ENCODE measurements at regions not wholly inside any gene's neighbourhood (a gene's known extent, or its start where the extent isn't known, plus 50 kb on each side); places are given as distances from the start of the nearest gene placed in this dataset.

DNA sequence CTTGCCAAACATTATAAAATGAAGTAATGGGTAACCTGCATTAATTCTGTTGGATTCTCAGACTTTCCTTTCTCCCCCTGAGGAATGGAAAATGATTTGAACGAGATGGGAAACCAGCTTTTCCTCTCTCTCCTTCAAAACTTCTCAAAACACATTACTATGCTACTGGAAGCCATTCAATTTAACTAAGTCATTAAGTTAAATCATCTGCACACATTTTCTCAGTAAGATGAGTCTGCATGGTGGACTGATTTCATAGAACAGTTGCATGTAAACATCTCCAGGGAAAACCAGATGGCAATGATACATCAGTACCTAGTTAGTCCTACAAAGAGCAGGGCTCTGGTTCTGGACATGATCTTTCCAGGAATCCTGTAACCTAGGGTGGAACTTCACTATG, 59.9 kb downstream of the BMP4 start:
- H3K23ac ChIP-seq (ENCODE audit: low read length), result no peak overlapping the region
- no peaks in the 10 kb centered on the region for H3K4me1 ChIP-seq (ENCODE audit: control insufficient read depth in 1 of 2, insufficient read depth in 2 of 2, low read length in 2 of 2)
- WGBS (ENCODE audit: extremely low coverage, insufficient coverage, insufficient read length), result no CpG with 5 or more reads among the region's 1 CpG
- H3K79me2 ChIP-seq (ENCODE audit: control insufficient read depth, insufficient read depth, low read length, poor library complexity), result no peaks in the 10 kb centered on the region
- no peak overlapping the region for H4K91ac ChIP-seq (ENCODE audit: low read depth, low read length)
- H3K79me1 ChIP-seq (ENCODE audit: low read length), result no peaks in the 10 kb centered on the region
- no peak overlapping the region for H3K4me3 ChIP-seq (ENCODE audit: low read depth, low read length)
- no peak overlapping the region for H2AFZ ChIP-seq (ENCODE audit: insufficient read depth, low read length, poor library complexity)
- H2BK5ac ChIP-seq (ENCODE audit: low read depth, low read length, poor library complexity), result no peak overlapping the region
- no peak overlapping the region for H4K8ac ChIP-seq (ENCODE audit: low read depth, low read length)
- H3K18ac ChIP-seq (ENCODE audit: low read length), result no peak overlapping the region
- no peak overlapping the region for H2BK12ac ChIP-seq (ENCODE audit: low read length)
- H3K36me3 ChIP-seq (ENCODE audit: control insufficient read depth in 1 of 2, insufficient read depth in 2 of 2, low read length in 2 of 2), result no peaks in the 10 kb centered on the region
- H3K4me2 ChIP-seq (ENCODE audit: low read length), result no peak overlapping the region
- H3K4ac ChIP-seq (ENCODE audit: low read depth, low read length), result no peak overlapping the region
- no peak for DNase-seq
- no peak overlapping the region for H4K12ac ChIP-seq (ENCODE audit: low read depth, low read length)
- H3K27ac ChIP-seq (ENCODE audit: low read depth, low read length), result no peak overlapping the region
- H3K14ac ChIP-seq (ENCODE audit: low read length), result no peak overlapping the region
- H2AK5ac ChIP-seq (ENCODE audit: low read length), result no peak overlapping the region
- H3K9ac ChIP-seq (ENCODE audit: low read length), result no peak overlapping the region
- no peaks in the 10 kb centered on the region for H3K27me3 ChIP-seq (ENCODE audit: insufficient read depth, low read length)
- no peak overlapping the region for H2BK120ac ChIP-seq (ENCODE audit: insufficient read depth, low read length, poor library complexity)
- no peaks in the 10 kb centered on the region for H3K9me3 ChIP-seq (ENCODE audit: insufficient read depth, low read depth, low read length)

DNA sequence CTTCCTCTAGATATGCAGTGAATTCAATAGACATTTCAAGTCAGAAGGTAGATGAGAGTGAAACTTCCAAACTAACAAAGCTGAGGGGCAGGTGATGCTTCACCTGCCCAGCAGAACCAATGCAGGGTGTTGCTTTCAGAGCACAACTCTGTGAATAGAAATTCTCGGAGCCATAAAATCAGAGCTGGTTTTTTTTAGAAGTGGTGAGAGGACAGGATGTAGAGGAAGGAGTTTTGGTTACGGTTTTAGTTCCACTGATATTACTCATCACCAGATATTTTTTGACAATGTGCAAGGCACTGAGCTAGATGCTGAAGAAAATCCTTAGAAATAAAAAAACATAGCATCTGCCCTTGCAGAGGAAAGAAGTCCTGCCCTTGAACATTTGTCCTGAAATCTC, 62.2 kb downstream of the BMP4 start:
- peaks cover 4 to 5% of the 10 kb centered on the region in 2 experiments for H3K4me1 ChIP-seq (ENCODE audit: control insufficient read depth in 1 of 2, insufficient read depth in 2 of 2, low read length in 2 of 2)
- no peak overlapping the region for H4K12ac ChIP-seq (ENCODE audit: low read depth, low read length)
- H2BK5ac ChIP-seq (ENCODE audit: low read depth, low read length, poor library complexity), result no peak overlapping the region
- H3K4me2 ChIP-seq (ENCODE audit: low read length), result no peak overlapping the region
- no peak overlapping the region for H2AK5ac ChIP-seq (ENCODE audit: low read length)
- no peak overlapping the region for H4K8ac ChIP-seq (ENCODE audit: low read depth, low read length)
- H2BK12ac ChIP-seq (ENCODE audit: low read length), result no peak overlapping the region
- no peak overlapping the region for H2AFZ ChIP-seq (ENCODE audit: insufficient read depth, low read length, poor library complexity)
- no peak overlapping the region for H3K14ac ChIP-seq (ENCODE audit: low read length)
- H3K4me3 ChIP-seq (ENCODE audit: low read depth, low read length), result no peak overlapping the region
- no peaks in the 10 kb centered on the region for H3K27me3 ChIP-seq (ENCODE audit: insufficient read depth, low read length)
- H3K9me3 ChIP-seq (ENCODE audit: insufficient read depth, low read depth, low read length), result no peaks in the 10 kb centered on the region
- H2BK120ac ChIP-seq (ENCODE audit: insufficient read depth, low read length, poor library complexity), result no peak overlapping the region
- no peaks in the 10 kb centered on the region for H3K79me1 ChIP-seq (ENCODE audit: low read length)
- H3K4ac ChIP-seq (ENCODE audit: low read depth, low read length), result no peak overlapping the region
- no peak for DNase-seq
- H3K9ac ChIP-seq (ENCODE audit: low read length), result no peak overlapping the region
- H3K79me2 ChIP-seq (ENCODE audit: control insufficient read depth, insufficient read depth, low read length, poor library complexity), result no peaks in the 10 kb centered on the region
- no peak overlapping the region for H3K27ac ChIP-seq (ENCODE audit: low read depth, low read length)
- no peaks in the 10 kb centered on the region for H3K36me3 ChIP-seq (ENCODE audit: control insufficient read depth in 1 of 2, insufficient read depth in 2 of 2, low read length in 2 of 2)
- no peak overlapping the region for H4K91ac ChIP-seq (ENCODE audit: low read depth, low read length)
- no peak overlapping the region for H3K23ac ChIP-seq (ENCODE audit: low read length)
- WGBS (ENCODE audit: extremely low coverage, insufficient coverage, insufficient read length), result no CpG with 5 or more reads among the region's 2 CpGs
- H3K18ac ChIP-seq (ENCODE audit: low read length), result no peak overlapping the region

DNA sequence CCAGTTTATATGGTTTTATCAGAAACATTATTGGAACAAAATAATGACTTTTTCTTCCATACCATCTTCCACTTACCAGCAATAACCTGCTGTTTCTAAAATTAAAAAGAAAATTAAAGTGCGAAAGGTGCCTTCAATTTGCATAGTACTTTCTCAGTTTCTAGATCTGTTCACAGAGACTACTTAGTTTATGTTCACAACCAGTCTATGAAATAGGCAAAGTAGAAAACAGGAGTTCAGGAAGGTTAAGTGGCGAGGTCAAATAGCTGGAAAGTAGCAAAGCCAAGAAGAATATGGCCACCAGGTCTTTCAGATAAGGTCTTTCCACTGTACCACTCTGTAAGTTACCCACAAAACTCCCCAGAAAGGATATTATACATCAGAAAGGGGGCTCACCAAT, 63.3 kb downstream of the BMP4 start:
- Histone ChIP-seq H2BK120ac (ENCODE audit: insufficient read depth, low read length, poor library complexity) (no peak overlapping the region), H3K18ac (ENCODE audit: low read length) (no peak overlapping the region), H3K9ac (ENCODE audit: low read length) (no peak overlapping the region), H2BK5ac (ENCODE audit: low read depth, low read length, poor library complexity) (no peak overlapping the region), H3K79me2 (ENCODE audit: control insufficient read depth, insufficient read depth, low read length, poor library complexity) (no peaks in the 10 kb centered on the region), H3K36me3 (ENCODE audit: control insufficient read depth in 1 of 2, insufficient read depth in 2 of 2, low read length in 2 of 2) (no peaks in the 10 kb centered on the region), H3K4ac (ENCODE audit: low read depth, low read length) (no peak overlapping the region), H3K4me3 (ENCODE audit: low read depth, low read length) (no peak overlapping the region), H3K23ac (ENCODE audit: low read length) (no peak overlapping the region), H4K12ac (ENCODE audit: low read depth, low read length) (no peak overlapping the region), H3K27ac (ENCODE audit: low read depth, low read length) (no peak overlapping the region), H3K14ac (ENCODE audit: low read length) (no peak overlapping the region), H2BK12ac (ENCODE audit: low read length) (no peak overlapping the region), H2AFZ (ENCODE audit: insufficient read depth, low read length, poor library complexity) (no peak overlapping the region), H3K4me1 (ENCODE audit: control insufficient read depth in 1 of 2, insufficient read depth in 2 of 2, low read length in 2 of 2) (peaks cover 4 to 5% of the 10 kb centered on the region in 2 experiments), H3K9me3 (ENCODE audit: insufficient read depth, low read depth, low read length) (no peaks in the 10 kb centered on the region), H4K8ac (ENCODE audit: low read depth, low read length) (no peak overlapping the region), H3K4me2 (ENCODE audit: low read length) (no peak overlapping the region), H2AK5ac (ENCODE audit: low read length) (no peak overlapping the region), H4K91ac (ENCODE audit: low read depth, low read length) (no peak overlapping the region), H3K27me3 (ENCODE audit: insufficient read depth, low read length) (no peaks in the 10 kb centered on the region), H3K79me1 (ENCODE audit: low read length) (no peaks in the 10 kb centered on the region)
- DNase-seq, result no peak
- WGBS (ENCODE audit: extremely low coverage, insufficient coverage, insufficient read length), result no CpG with 5 or more reads among the region's 2 CpGs

DNA sequence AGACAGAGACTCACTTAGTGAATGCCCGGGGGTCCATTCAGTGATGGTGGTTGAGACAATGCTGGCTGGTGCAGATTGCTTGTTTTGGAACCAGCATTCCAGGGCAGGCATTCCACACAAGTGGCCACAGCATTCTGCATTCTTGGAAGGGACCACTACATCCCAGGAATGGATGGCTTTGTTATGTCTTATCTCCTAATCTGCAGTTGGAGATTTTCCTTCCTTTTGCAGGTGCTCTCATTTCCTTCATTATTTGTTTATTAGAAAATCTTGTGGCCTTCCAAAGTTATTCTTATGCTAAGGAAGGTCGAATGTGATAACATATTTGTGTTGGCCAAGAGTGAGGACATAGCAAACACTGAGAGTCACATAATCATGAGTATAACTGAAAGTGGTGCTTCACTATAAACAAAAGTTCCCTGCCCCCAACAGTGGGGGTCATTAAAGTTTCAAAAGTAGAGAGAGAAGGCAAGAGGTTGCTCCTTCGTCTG, 66.0 kb downstream of the BMP4 start:
- Histone ChIP-seq H3K27me3 (ENCODE audit: insufficient read depth, low read length) (no peaks in the 10 kb centered on the region), H2BK12ac (ENCODE audit: low read length) (no peak overlapping the region), H3K36me3 (ENCODE audit: control insufficient read depth in 1 of 2, insufficient read depth in 2 of 2, low read length in 2 of 2) (no peaks in the 10 kb centered on the region), H3K9me3 (ENCODE audit: insufficient read depth, low read depth, low read length) (peaks cover 2% of the 10 kb centered on the region), H2BK5ac (ENCODE audit: low read depth, low read length, poor library complexity) (no peak overlapping the region), H3K27ac (ENCODE audit: low read depth, low read length) (no peak overlapping the region), H3K79me1 (ENCODE audit: low read length) (no peaks in the 10 kb centered on the region), H2BK120ac (ENCODE audit: insufficient read depth, low read length, poor library complexity) (no peak overlapping the region), H3K4me1 (ENCODE audit: control insufficient read depth in 1 of 2, insufficient read depth in 2 of 2, low read length in 2 of 2) (peaks cover 4 to 5% of the 10 kb centered on the region in 2 experiments), H3K4ac (ENCODE audit: low read depth, low read length) (no peak overlapping the region), H2AFZ (ENCODE audit: insufficient read depth, low read length, poor library complexity) (no peak overlapping the region), H3K23ac (ENCODE audit: low read length) (no peak overlapping the region), H2AK5ac (ENCODE audit: low read length) (no peak overlapping the region), H3K14ac (ENCODE audit: low read length) (no peak overlapping the region), H3K4me2 (ENCODE audit: low read length) (no peak overlapping the region), H3K9ac (ENCODE audit: low read length) (no peak overlapping the region), H3K18ac (ENCODE audit: low read length) (no peak overlapping the region), H4K91ac (ENCODE audit: low read depth, low read length) (no peak overlapping the region), H4K8ac (ENCODE audit: low read depth, low read length) (no peak overlapping the region), H3K79me2 (ENCODE audit: control insufficient read depth, insufficient read depth, low read length, poor library complexity) (no peaks in the 10 kb centered on the region), H3K4me3 (ENCODE audit: low read depth, low read length) (no peak overlapping the region), H4K12ac (ENCODE audit: low read depth, low read length) (no peak overlapping the region)
- no CpG with 5 or more reads among the region's 3 CpGs for WGBS (ENCODE audit: extremely low coverage, insufficient coverage, insufficient read length)
- DNase-seq, result peak in 1 of 2 donors; percentile 6
